Kidney epithelial cell (primary cell): ENCODE measurements at regions not wholly inside any gene's neighbourhood (a gene's known extent, or its start where the extent isn't known, plus 50 kb on each side); places are given as distances from the start of the nearest gene placed in this dataset.

ENCODE experiments used
- DNase-seq: peaks from one replicate; pipeline ENCODE4 v3.0.0-alpha.2; 2010; ENCODE audit warnings: low read depth
- H3K27me3 ChIP-seq: 2 replicates; pipeline ENCODE4 v1.6.0; 2011; ENCODE audit warnings: low read length; ENCODE audit not compliant: control insufficient read depth, insufficient read depth
- H3K36me3 ChIP-seq: 2 replicates; pipeline ENCODE4 v1.5.1; 2011; ENCODE audit warnings: low read length; ENCODE audit not compliant: control insufficient read depth, insufficient read depth
- H3K4me3 ChIP-seq: 2 replicates; pipeline ENCODE4 v1.5.1; 2011; ENCODE audit warnings: low read depth, mild to moderate bottlenecking, control low read depth, low read length
- CTCF ChIP-seq: IDR thresholded peaks from 2 replicates; pipeline ENCODE4 v1.5.1; 2011; ENCODE audit warnings: mild to moderate bottlenecking, moderate library complexity, low read length, control low read depth, inconsistent platforms; ENCODE audit not compliant: insufficient read depth, poor library complexity, severe bottlenecking

DNA sequence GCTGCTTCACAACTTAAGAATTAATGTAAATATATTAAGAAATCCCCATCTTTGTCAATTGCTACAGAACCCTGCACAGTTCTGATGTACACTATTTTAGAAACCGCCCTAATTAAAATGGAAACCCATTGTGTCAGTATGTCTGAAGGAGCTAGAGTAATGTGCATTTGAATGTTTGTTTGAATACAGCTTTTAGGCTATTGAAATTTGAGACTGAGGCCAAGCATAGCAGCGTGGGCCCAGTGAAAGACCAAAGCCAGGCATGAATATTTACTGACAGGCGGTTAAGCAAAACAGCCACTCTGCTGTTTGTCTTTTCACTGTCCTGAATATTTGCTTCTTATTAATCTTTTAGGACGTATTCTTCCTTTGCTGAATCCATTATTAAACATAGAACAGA, 252.3 kb downstream of the IZUMO3 start:
- Histone ChIP-seq H3K27me3 (no peaks in the 10 kb centered on the region), H3K4me3 (no peak overlapping the region), H3K36me3 (no peaks in the 10 kb centered on the region)
- no peak for TF ChIP-seq CTCF
- DNase-seq = no peak

- no peaks in the 10 kb centered on the region for H3K36me3 ChIP-seq
- no peak for DNase-seq
- no peak for TF ChIP-seq CTCF
Measured at GRCh38 chr9:24286761-24287160, 258.9 kb downstream of the IZUMO3 start.

DNA sequence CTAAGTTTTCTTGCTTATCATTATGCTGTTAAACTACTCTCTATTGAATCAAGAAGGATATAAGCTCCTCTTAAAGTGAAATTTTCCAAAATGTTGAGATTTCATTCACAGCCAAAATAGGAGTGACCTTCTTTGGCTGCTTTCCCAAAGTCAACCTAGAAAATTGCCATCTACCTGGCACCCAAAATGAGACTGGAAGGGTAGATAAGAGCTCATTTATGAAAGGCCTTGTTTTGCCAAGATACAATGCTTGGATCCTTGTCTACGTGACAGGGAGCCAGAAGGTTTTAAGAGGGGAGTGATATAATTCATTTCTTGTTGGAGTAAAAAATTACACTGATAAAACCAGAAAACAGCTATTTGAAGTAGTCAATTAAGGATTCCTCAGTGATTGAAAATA, 287.1 kb downstream of the IZUMO3 start:
- Histone ChIP-seq H3K4me3 (no peak overlapping the region), H3K36me3 (no peaks in the 10 kb centered on the region), H3K27me3 (no peaks in the 10 kb centered on the region)
- DNase-seq = no peak
- TF ChIP-seq CTCF = no peak

More at GRCh38 chr9:24286761-24287160, 258.9 kb downstream of the IZUMO3 start:
- Histone ChIP-seq H3K27me3 (no peaks in the 10 kb centered on the region), H3K4me3 (no peak overlapping the region)

DNA sequence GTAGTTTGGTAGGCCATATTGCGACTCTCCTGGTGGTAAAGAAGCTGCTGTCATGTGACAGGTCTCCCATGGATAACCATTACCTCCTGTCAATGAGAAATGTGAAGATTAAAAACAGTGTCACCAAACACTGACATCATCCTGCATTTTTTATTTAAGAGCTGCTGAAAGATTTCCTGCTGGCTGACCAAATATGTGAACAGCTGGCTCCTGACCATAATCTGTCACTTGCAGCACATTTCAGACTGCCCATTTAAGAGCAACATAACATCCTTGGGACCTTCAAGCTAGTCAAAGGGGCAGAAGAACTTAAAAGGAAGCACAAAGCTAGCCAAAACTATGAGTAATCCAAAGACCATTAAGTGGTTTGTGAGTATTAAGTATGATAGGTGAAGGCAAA, 288.0 kb downstream of the IZUMO3 start:
- no peak for TF ChIP-seq CTCF
- no peaks in the 10 kb centered on the region for H3K36me3 ChIP-seq
- H3K27me3 ChIP-seq = no peaks in the 10 kb centered on the region
- no peak overlapping the region for H3K4me3 ChIP-seq
- DNase-seq = peak; percentile 50

GRCh38 chr9:24245988-24246387, 299.7 kb downstream of the IZUMO3 start:
- no peak overlapping the region for H3K4me3 ChIP-seq
- H3K27me3 ChIP-seq = no peaks in the 10 kb centered on the region
- no peak for DNase-seq
- no peaks in the 10 kb centered on the region for H3K36me3 ChIP-seq
- TF ChIP-seq CTCF = peak; percentile 53

DNA sequence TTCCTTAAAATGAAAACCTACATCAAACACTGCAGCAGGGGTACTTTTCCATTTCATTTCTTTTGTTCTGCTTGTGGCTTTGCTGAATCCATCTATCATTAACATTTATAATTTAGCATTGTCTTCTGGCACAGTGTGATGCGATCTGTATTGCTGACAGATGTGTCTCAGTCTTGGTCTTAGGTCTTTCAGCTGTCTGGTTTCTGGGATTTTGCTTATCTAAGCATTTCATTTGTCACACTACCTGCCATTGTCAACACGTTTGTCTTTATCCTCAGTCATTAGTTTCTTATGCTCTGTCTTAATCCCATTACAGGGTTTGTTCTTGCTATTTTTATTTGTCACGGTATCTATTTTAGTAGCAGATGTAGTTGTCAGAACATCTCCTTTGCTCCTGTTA, 303.1 kb downstream of the IZUMO3 start:
- Histone ChIP-seq H3K4me3 (no peak overlapping the region), H3K36me3 (no peaks in the 10 kb centered on the region), H3K27me3 (no peaks in the 10 kb centered on the region)
- no peak for DNase-seq
- TF ChIP-seq CTCF = no peak
